SJCRH30 (cell line): ENCODE measurements at regions not wholly inside any gene's neighbourhood (a gene's known extent, or its start where the extent isn't known, plus 50 kb on each side); places are given as distances from the start of the nearest gene placed in this dataset.
A peak's percentile ranks its signal among the peaks of the same experiment; 100 is the strongest.
"Not testable (repeated sequence)": the region's sequence is repeated elsewhere in the genome, so short reads cannot be mapped to it uniquely, and the experiment has no call there.

Experiments
- DNase-seq, 2 experiments: peaks; one replicate each; pipeline ENCODE4 v3.0.0-alpha.2; 2015 to 2020
- H3K27ac ChIP-seq: fragments of 250-450 bp; sonication (Bioruptor Pico); 2 replicates; pipeline ENCODE4 v1.5.1; 2020; ENCODE audit warnings: mild to moderate bottlenecking, moderate library complexity
- H3K27me3 ChIP-seq: fragments of 250-450 bp; sonication (Bioruptor Pico); 2 replicates; pipeline ENCODE4 v1.5.1; 2020; ENCODE audit warnings: mild to moderate bottlenecking, moderate library complexity
- H3K36me3 ChIP-seq: fragments of 250-450 bp; sonication (Bioruptor Pico); 2 replicates; pipeline ENCODE4 v1.5.1; 2020; ENCODE audit warnings: mild to moderate bottlenecking, moderate library complexity
- H3K4me1 ChIP-seq: fragments of 250-450 bp; sonication (Bioruptor Pico); 2 replicates; pipeline ENCODE4 v1.5.1; 2020; ENCODE audit warnings: mild to moderate bottlenecking, moderate library complexity
- H3K4me3 ChIP-seq: fragments of 250-450 bp; sonication (Bioruptor Pico); 2 replicates; pipeline ENCODE4 v1.5.1; 2020; ENCODE audit warnings: mild to moderate bottlenecking, moderate library complexity
- H3K9me3 ChIP-seq: fragments of 250-450 bp; sonication (Bioruptor Pico); replicated peaks from 2 replicates; pipeline ENCODE4 v1.5.1; 2020; ENCODE audit warnings: mild to moderate bottlenecking, moderate library complexity

DNA sequence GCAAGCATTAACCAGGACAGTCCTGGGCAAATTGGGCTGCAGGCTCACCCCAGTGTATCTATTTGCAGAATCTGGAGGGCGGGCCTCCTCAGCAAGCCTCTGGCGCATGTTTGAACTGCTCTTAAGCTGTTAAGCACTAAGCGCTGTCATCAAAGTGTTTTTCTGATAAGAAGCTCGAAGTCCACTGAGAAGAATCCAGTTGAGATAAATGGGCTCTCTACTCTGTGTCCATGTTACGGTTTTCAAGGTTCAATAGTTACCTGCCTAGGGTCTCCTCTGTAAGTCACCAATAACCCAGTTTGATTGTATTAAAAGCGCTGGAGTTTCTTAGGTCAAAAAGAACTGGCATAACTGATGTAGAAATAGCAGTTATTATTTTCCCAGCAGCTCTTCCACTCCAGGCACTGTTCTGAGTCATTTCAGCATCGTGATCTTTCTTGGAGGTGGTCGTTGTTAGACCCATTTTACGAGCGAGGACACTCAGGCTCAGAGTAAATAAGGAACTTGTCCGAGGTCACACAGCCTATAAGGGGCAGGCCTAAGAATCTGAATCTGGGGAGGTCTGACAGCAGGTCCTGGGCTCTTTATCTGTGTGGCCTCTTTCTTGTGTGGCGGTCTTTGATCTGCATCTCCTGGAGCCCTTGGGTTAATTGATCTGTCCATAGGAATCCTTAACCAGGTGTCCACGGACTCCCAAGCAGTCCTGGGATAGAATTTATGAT is 207.4 kb upstream of the ZNF217 start:
- H3K36me3 ChIP-seq = no peaks in the 10 kb centered on the region
- no peaks in the 10 kb centered on the region; the same call in 1 of the 2 replicates for H3K4me1 ChIP-seq
- no peaks in the 10 kb centered on the region for H3K9me3 ChIP-seq
- no peak for DNase-seq
- H3K27me3 ChIP-seq = no peaks in the 10 kb centered on the region
- no peak overlapping the region for H3K27ac ChIP-seq
- no peak overlapping the region for H3K4me3 ChIP-seq

DNA sequence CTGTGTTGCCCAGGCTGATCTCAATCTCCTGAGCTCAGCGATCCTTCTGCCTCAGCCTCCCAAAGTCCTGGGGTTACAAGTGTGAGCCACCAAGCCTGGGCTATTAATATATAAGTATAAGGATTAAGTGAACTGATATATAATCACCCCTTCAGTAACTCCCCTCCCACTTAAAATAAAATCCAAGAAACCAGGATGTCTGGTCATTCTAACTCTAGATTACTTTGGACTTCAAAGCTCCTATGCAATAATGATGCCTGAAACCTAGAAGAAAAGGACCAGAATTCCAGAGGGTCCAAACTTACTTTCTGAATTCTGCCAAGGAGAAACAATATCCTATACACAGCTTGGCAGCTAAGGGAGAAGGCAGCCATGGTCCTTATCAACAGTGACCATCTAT is 206.8 kb upstream of the ZNF217 start:
- no peaks in the 10 kb centered on the region for H3K9me3 ChIP-seq

DNA sequence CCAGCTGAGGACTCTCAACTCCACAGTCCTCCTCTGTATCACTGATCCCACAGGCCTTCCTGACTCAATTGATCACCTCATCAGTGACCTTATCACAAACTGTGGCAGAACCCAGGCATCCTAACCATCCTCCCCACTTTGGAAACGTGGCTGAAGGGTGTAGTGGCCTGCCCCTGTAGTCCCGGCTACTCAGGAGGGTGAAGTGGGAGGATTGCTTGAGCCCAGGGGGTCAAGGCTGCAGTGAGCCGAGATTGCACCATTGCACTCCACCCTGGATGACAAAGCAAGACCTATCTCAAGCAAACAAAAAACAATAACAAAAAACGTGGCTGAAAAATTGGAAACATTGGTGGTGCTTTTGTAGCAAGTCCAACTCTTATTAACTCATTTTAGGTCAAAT is 203.4 kb upstream of the ZNF217 start:
- H3K36me3 ChIP-seq = no peaks in the 10 kb centered on the region
- H3K4me1 ChIP-seq = no peaks in the 10 kb centered on the region
- no peak overlapping the region for H3K27ac ChIP-seq
- no peaks in the 10 kb centered on the region for H3K9me3 ChIP-seq
- H3K4me3 ChIP-seq = no peak overlapping the region
- no peaks in the 10 kb centered on the region; the same call in 1 of the 2 replicates for H3K27me3 ChIP-seq
- no peak for DNase-seq

More for the DNA sequence above, 206.8 kb upstream of the ZNF217 start:
- H3K27me3 ChIP-seq = no peaks in the 10 kb centered on the region
- DNase-seq = no peak
- no peaks in the 10 kb centered on the region; the same call in 1 of the 2 replicates for H3K4me1 ChIP-seq
- H3K27ac ChIP-seq = no peak overlapping the region
- H3K36me3 ChIP-seq = no peaks in the 10 kb centered on the region
- H3K4me3 ChIP-seq = no peak overlapping the region

DNA sequence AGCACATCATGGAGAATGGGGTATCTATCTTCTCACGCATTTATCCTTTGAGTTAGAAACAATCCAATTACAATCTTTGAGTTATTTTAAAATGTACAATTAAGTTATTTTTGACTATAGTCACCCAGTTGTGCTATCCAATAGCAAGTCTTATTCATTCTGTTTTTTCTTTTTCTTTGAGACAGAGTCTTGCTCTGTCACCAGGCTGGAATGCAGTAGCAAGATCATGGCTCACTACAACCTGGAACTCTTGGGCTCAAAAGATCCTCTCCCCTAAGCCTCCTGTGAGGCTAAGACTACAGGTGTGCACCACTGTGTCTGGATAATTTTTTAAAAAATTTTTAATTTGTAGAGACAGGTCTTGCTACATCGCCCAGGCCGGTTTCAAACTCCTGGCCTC is 201.5 kb upstream of the ZNF217 start:
- Histone ChIP-seq H3K27ac (no peak overlapping the region), H3K9me3 (no peaks in the 10 kb centered on the region), H3K4me1 (no peaks in the 10 kb centered on the region), H3K4me3 (no peak overlapping the region), H3K27me3 (no peaks in the 10 kb centered on the region; the same call in 1 of the 2 replicates), H3K36me3 (no peaks in the 10 kb centered on the region)
- no peak for DNase-seq

DNA sequence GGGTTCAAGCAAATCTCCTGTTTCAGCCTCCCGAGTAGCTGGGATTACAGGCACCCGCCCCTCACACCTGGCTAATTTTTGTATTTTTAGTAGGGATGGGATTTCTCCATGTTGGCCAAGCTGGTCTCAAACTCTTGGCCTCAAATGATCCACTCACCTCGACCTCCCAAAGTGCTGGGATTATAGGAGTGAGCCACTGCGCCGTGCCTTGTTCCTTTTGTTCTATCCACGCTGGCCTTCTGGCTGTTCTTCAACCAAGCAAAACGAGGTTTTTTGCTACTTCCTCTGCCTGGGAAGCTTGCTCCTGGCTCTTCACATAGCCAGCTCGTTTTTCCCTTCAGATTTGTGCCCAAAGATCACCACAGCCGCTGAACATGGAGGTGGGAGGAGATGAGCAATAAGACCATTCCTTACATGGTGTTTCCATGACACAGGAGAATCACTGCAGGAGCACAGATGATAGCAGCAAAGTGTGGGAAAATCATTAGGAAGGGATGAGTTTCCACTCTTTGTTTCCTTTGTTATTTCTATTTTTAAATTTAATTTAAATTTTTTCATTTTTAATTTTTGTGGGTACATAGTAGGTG is 201.0 kb upstream of the ZNF217 start:
- Histone ChIP-seq H3K27ac (no peak overlapping the region), H3K36me3 (no peaks in the 10 kb centered on the region), H3K27me3 (no peaks in the 10 kb centered on the region; the same call in 1 of the 2 replicates), H3K4me3 (no peak overlapping the region), H3K4me1 (no peaks in the 10 kb centered on the region), H3K9me3 (no peaks in the 10 kb centered on the region)
- no peak for DNase-seq

DNA sequence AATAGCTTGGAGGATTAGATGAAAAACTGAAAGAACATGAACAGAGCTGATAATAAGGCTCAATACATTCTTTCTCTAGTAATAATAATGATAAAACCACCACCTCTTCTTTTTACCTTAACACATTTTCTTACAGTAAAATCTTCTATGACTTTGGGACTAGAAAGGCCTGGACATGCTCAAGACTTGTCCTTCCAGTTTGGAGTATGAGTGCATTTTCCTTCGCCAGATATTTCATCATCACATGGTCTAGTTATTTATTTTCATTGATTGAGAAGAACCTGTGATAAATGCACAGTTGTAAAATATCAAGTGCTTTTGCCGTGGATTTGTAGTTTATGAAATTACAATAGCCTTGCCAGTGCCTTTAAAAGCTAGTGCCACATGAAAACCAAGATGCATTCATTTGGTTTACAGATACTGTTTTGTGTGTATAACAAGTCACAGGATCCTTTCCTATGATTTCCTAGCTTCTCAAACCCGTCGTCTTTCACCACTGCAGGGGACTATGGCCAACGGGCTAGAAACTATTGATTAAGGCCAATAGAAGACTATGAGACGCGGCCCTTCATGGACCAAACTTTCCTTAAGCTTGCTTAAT is 200.2 kb upstream of the ZNF217 start:
- Histone ChIP-seq H3K4me3 (no peak overlapping the region), H3K9me3 (no peaks in the 10 kb centered on the region), H3K27me3 (no peaks in the 10 kb centered on the region; the same call in 1 of the 2 replicates), H3K36me3 (no peaks in the 10 kb centered on the region), H3K4me1 (no peaks in the 10 kb centered on the region), H3K27ac (no peak overlapping the region)
- no peak for DNase-seq

DNA sequence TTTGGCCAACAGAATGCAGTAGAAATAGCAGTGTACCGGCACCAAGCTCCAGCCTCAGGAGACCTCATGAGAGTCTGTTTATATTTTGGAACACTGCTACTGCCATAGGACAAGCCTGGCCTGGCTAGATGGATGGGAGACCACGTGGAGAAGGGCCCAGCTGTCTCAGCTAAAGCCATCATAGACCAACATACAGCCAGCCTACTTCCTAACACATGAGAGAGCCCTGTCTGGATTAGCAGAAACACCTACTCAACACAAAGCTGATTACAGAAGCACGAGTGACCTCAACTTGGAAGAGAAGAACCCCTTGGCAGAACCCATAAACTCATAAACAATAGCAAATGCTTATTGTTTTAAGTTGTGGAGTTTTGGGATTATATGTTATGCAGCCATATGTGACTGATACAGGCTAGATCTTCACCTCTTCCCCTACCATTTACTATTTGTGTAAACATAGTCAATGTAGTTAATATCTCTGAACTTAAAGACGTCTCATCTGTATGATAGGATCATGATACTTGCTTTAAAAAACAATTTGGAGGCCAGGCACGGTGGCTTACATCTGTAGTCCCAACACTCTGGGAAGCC is 199.4 kb upstream of the ZNF217 start:
- H3K4me1 ChIP-seq = no peaks in the 10 kb centered on the region
- H3K27ac ChIP-seq = no peak overlapping the region
- H3K9me3 ChIP-seq = no peaks in the 10 kb centered on the region
- H3K27me3 ChIP-seq = no peaks in the 10 kb centered on the region; the same call in 1 of the 2 replicates
- no peak overlapping the region for H3K4me3 ChIP-seq
- no peaks in the 10 kb centered on the region for H3K36me3 ChIP-seq
- peak in 1 of 2 experiments; percentile 33 for DNase-seq

DNA sequence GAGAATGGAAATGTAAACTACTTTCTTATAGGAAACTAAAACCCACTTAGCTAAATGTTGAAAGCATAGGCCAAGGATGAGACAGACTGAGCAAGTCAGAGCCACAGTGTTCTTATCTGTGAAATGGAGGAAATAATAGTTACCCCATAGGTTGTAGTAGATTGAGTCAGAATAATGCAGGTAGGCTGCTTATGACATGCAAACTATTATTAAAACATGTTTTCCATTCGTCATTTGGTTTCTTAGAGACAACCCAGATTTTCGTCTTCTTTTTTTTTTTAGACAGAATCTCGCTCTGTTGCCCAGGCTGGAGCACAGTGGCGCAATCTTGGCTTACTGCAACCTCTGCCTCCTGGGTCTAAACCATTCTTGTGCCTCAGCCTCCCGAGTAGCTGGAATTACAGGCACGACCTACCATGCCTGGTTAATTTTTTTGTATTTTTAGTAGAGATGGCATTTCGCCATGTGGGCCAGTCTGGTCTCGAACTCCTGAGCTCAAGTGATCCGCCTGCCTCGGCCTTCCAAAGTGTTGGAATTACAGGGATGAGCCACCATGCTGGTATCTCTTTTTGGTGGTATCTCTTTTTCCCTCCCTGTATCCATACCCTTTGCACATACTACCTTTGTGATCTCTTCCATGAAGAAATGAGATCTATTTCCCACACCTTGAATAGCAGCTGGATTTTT is 196.5 kb upstream of the ZNF217 start:
- Histone ChIP-seq H3K27ac (no peak overlapping the region), H3K36me3 (no peaks in the 10 kb centered on the region), H3K9me3 (no peaks in the 10 kb centered on the region), H3K4me3 (no peak overlapping the region), H3K27me3 (no peaks in the 10 kb centered on the region; the same call in 1 of the 2 replicates), H3K4me1 (peaks cover 13% of the 10 kb centered on the region)
- DNase-seq = no peak

DNA sequence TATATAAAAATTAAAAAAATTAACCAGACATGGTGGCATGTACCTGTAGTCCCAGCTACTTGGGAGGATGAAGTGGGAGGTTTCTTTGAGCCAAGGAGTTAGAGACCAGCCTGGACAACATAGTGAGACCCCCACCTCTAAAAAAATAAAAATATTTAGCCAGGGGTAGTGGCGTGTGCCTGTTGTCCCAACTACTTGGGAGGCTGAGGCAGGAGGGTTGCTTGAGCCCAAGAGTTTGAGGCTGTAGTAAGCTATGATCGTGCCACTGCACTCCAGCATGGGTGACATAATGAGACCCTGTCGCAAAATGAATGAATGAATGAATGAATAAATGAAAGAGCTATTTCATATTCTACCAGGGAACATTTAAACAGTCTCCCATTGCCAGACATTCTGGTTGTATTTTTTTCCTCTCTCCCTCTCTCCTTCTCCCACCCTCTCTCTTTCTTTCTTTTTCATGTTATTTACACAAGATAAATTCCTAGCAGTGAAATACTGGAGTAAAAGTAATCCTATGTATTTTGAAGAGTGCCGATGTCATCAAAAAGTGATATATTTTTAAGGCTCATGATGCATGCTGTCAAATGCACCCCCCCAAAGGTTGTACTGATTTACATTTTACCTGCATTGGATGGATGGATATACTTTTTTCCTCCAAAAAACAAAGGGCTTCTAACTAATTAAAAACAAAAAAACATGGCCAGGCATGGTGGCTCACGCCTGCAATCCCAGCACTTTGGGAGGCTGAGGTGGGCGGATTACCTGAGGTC is 194.8 kb upstream of the ZNF217 start:
- H3K9me3 ChIP-seq = no peaks in the 10 kb centered on the region
- no peak overlapping the region for H3K27ac ChIP-seq
- no peaks in the 10 kb centered on the region for H3K27me3 ChIP-seq
- no peaks in the 10 kb centered on the region for H3K36me3 ChIP-seq
- H3K4me3 ChIP-seq = no peak overlapping the region
- no peak for DNase-seq
- H3K4me1 ChIP-seq = peaks cover 13% of the 10 kb centered on the region

DNA sequence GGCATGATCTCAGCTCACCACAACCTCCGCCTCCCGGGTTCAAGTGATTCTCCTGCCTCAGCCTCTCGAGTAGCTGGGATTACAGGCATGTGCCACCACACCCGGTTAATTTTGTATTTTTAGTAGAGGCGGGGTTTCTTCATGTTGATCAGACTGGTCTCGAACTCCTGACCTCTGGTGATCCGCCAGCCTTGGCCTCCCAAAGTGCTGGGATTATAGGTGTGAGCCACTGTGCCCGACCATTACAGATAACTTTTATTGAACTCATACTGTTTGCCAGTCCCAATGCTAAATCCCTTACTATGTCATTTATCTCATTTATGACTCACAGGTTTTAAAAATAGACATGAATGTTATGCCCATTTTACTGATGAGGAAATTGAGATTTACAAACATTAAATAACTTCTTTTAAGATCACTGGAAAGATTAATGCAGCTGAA is 193.9 kb upstream of the ZNF217 start:
- H3K9me3 ChIP-seq, DNase-seq, H3K27ac ChIP-seq, H3K27me3 ChIP-seq, H3K36me3 ChIP-seq, H3K4me3 ChIP-seq: not testable (repeated sequence)
- peaks cover 13% of the 10 kb centered on the region for H3K4me1 ChIP-seq

DNA sequence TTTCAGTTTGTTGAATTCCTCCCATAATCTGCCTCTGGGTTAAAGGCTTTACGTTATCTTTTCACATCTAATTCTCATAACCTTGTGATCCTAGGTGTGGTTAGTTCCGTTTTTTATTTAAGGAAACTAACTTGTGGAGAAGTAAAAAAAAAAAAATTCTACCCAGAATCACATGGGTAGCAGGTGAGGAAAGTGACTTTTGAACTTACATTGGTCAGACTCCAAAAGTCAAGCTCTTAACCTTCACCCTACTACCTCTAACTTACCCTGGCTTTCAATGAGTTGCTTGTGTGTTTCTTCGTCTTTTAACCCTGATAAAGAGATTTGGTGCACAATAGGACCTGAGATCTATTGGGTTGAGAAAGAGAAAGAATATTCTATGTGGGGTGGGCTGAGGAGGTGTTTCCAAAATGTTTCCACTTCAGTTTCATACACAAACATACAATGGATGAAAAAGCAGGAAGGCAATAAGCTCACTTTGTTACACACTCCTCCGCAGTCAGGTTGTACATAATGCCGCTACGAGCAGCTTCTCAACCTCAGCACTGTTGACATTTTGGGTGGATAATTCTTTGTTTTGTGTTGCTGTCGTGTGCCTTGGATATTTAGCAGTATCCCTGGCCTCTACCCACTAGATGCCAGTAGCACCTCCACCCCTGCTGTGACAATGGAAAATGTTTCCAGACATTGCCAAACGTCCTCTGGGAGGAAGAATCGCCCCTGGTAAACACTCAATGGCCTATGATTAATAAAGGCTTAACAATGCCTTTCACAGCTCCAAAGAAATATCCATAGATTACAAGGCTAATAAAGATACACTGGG is 193.0 kb upstream of the ZNF217 start:
- Histone ChIP-seq H3K36me3 (no peaks in the 10 kb centered on the region), H3K4me3 (no peak overlapping the region), H3K9me3 (no peaks in the 10 kb centered on the region), H3K4me1 (peaks cover 13% of the 10 kb centered on the region), H3K27ac (no peak overlapping the region), H3K27me3 (no peaks in the 10 kb centered on the region)
- no peak for DNase-seq

DNA sequence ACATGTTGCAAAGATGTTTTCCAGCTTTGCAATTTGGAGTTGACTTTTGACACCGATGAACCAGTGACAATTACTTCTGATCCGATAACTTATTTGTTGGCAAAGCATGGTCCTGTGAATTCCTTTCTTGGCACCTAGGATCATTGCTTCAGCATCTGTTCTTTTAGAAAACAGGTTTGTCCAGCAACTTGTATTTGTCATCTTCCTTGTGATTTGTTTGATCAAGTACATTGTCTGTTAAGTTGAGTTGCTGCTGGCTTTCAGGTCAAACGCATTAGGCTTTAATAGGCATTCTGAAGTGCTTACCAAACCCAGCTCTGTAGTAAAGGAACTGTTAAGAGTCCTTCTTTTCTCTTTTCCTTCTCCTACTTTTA is 192.4 kb upstream of the ZNF217 start:
- H3K4me3 ChIP-seq = no peak overlapping the region
- no peak overlapping the region for H3K27ac ChIP-seq

DNA sequence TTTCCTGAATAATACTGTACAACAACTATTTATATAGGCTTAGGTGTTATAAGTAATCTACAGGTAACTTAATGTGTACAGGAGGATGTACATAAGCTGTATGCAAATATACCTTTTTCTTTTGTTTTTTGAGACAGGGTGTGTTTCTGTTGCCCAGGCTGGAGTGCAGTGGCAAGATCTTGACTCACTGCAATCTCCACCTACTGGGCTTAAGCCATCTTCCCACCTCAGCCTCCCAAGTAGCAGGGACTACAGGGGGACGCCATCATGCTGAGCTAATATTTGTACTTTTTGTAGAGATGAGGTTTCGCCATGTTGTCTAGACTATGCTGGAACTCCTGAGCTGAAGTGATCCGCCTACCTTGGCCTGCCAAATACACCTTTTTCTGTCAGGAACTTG is 191.7 kb upstream of the ZNF217 start:
- Histone ChIP-seq H3K9me3 (no peaks in the 10 kb centered on the region), H3K27me3 (no peaks in the 10 kb centered on the region), H3K27ac (no peak overlapping the region), H3K4me3 (no peak overlapping the region), H3K36me3 (no peaks in the 10 kb centered on the region), H3K4me1 (peaks cover 13% of the 10 kb centered on the region)
- no peak for DNase-seq

More for the DNA sequence above, 192.4 kb upstream of the ZNF217 start:
- no peak for DNase-seq
- no peaks in the 10 kb centered on the region for H3K9me3 ChIP-seq
- H3K27me3 ChIP-seq = no peaks in the 10 kb centered on the region
- H3K36me3 ChIP-seq = no peaks in the 10 kb centered on the region
- H3K4me1 ChIP-seq = peaks cover 13% of the 10 kb centered on the region
